GM23338 (cell line): ENCODE measurements at regions not wholly inside any gene's neighbourhood (a gene's known extent, or its start where the extent isn't known, plus 50 kb on each side); places are given as distances from the start of the nearest gene placed in this dataset.

ENCODE experiments used
- ATAC-seq: fragments of 200-7000 bp; cut with Tn5 transposase; 3 replicates; pipeline ENCODE4 v1.9.1; 2020
- DNase-seq: peaks from one replicate; pipeline ENCODE4 v3.0.0-alpha.2; 2015; ENCODE audit warnings: low spot score
- H2AFZ ChIP-seq: fragments of 200-600 bp; sonication (generic); 2 replicates; pipeline ENCODE4 v1.8.0; 2016; ENCODE audit warnings: antibody characterized with exemption, mild to moderate bottlenecking, moderate library complexity
- H3F3A ChIP-seq: fragments of 200-600 bp; sonication (generic); replicated peaks from 2 replicates; pipeline ENCODE4 v1.8.0; 2017; ENCODE audit warnings: antibody characterized with exemption, mixed run types, low read depth
- H3K27ac ChIP-seq: fragments of 200-600 bp; sonication (generic); 2 replicates; pipeline ENCODE4 v1.6.1; 2016; ENCODE audit warnings: low read depth
- H3K27me3 ChIP-seq: fragments of 200-600 bp; sonication (generic); 2 replicates; pipeline ENCODE4 v1.8.0; 2016; ENCODE audit warnings: mild to moderate bottlenecking, mixed run types, moderate library complexity; ENCODE audit not compliant: insufficient read depth
- H3K36me3 ChIP-seq: fragments of 200-600 bp; sonication (generic); 2 replicates; pipeline ENCODE4 v1.8.0; 2016; ENCODE audit warnings: mild to moderate bottlenecking; ENCODE audit not compliant: insufficient read depth
- H3K4me1 ChIP-seq: fragments of 200-600 bp; sonication (generic); 2 replicates; pipeline ENCODE4 v1.8.0; 2016; ENCODE audit warnings: mild to moderate bottlenecking, moderate library complexity; ENCODE audit not compliant: insufficient read depth
- H3K4me2 ChIP-seq: fragments of 200-600 bp; sonication (generic); 2 replicates; pipeline ENCODE4 v1.7.1; 2017; ENCODE audit warnings: mixed run types
- H3K4me3 ChIP-seq: fragments of 200-600 bp; sonication (generic); 2 replicates; pipeline ENCODE4 v1.6.1; 2016; ENCODE audit warnings: mixed run types
- H3K79me2 ChIP-seq: fragments of 200-600 bp; sonication (generic); replicated peaks from 2 replicates; pipeline ENCODE4 v1.8.0; 2017; ENCODE audit warnings: mild to moderate bottlenecking; ENCODE audit not compliant: insufficient read depth
- H3K9me2 ChIP-seq: fragments of 200-600 bp; sonication (generic); 2 replicates; pipeline ENCODE4 v1.8.0; 2017; ENCODE audit not compliant: insufficient read depth
- H4K20me1 ChIP-seq: fragments of 200-600 bp; sonication (generic); replicated peaks from 2 replicates; pipeline ENCODE4 v1.8.0; 2017; ENCODE audit warnings: mild to moderate bottlenecking; ENCODE audit not compliant: insufficient read depth
- H3K27ac Mint-ChIP-seq: 2 replicates; pipeline ENCODE4 v1.8.0; 2020; ENCODE audit warnings: inconsistent platforms, mild to moderate bottlenecking, moderate library complexity, mixed read lengths
- H3K27me3 Mint-ChIP-seq: 3 replicates; pipeline ENCODE4 v1.8.0; 2022; ENCODE audit warnings: low read depth, mild to moderate bottlenecking, moderate library complexity, mixed read lengths, inconsistent platforms; ENCODE audit not compliant: insufficient read depth, poor library complexity
- H3K36me3 Mint-ChIP-seq: 3 replicates; pipeline ENCODE4 v1.8.0; 2021; ENCODE audit warnings: low read depth, mild to moderate bottlenecking, inconsistent platforms, moderate library complexity, mixed read lengths
- H3K4me1 Mint-ChIP-seq: 3 replicates; pipeline ENCODE4 v1.8.0; 2020; ENCODE audit warnings: mild to moderate bottlenecking, inconsistent platforms, mixed read lengths
- H3K4me3 Mint-ChIP-seq: 3 replicates; pipeline ENCODE4 v1.8.0; 2021; ENCODE audit warnings: moderate library complexity, mild to moderate bottlenecking, inconsistent platforms, mixed read lengths
- H3K9me3 Mint-ChIP-seq: 3 replicates; pipeline ENCODE4 v1.8.0; 2020; ENCODE audit warnings: moderate library complexity, mild to moderate bottlenecking, inconsistent platforms, mixed read lengths
- CREB1 ChIP-seq: fragments of 250-450 bp; sonication (Bioruptor Pico); IDR thresholded peaks from 2 replicates; pipeline ENCODE4 v1.5.0; 2020; ENCODE audit warnings: low read depth, mild to moderate bottlenecking, moderate library complexity
- ETS1 ChIP-seq: IDR thresholded peaks from 2 replicates; pipeline ENCODE4 v1.6.1; 2016; ENCODE audit warnings: antibody characterized with exemption
- EZH2 ChIP-seq: fragments of 200-600 bp; sonication (generic); IDR thresholded peaks from one replicate; pipeline ENCODE4 v1.8.0; 2017; ENCODE audit warnings: antibody characterized with exemption, mild to moderate bottlenecking, low read depth; ENCODE audit not compliant: unreplicated experiment
- EZH2phosphoT487 ChIP-seq: fragments of 200-600 bp; sonication (generic); IDR thresholded peaks from one replicate; pipeline ENCODE4 v1.8.1; 2018; ENCODE audit warnings: antibody characterized with exemption; ENCODE audit not compliant: unreplicated experiment
- JUNB ChIP-seq: IDR thresholded peaks from one replicate; pipeline ENCODE4 v1.6.1; 2016; ENCODE audit warnings: antibody characterized with exemption; ENCODE audit not compliant: unreplicated experiment
- NANOG ChIP-seq: IDR thresholded peaks from 2 replicates; pipeline ENCODE4 v1.6.1; 2016; ENCODE audit warnings: antibody characterized with exemption, borderline replicate concordance
- ZNF114 ChIP-seq: fragments of 250-450 bp; sonication (Bioruptor Pico); IDR thresholded peaks from 2 replicates; pipeline ENCODE4 v1.5.0; 2020; ENCODE audit warnings: mild to moderate bottlenecking, moderate library complexity
- ZNF331 ChIP-seq: fragments of 250-450 bp; sonication (Bioruptor Pico); IDR thresholded peaks from 2 replicates; pipeline ENCODE4 v1.5.0; 2020; ENCODE audit warnings: low read depth, mild to moderate bottlenecking, moderate library complexity
- ZNF462 ChIP-seq: fragments of 250-450 bp; sonication (Bioruptor Pico); IDR thresholded peaks from 2 replicates; pipeline ENCODE4 v1.5.0; 2020; ENCODE audit warnings: mild to moderate bottlenecking, moderate library complexity
- TF ChIP-seq, protein P1 (sequence below), 2 experiments: fragments of 200-600 bp in 1 of 2; sonication (generic) in 1 of 2; conservative IDR thresholded peaks; 2 replicates each; pipeline versions ENCODE4 v1.5.1 to v1.6.1; 2016 to 2017; ENCODE audit warnings: antibody characterized with exemption in 2 of 2, low read depth in 2 of 2, mild to moderate bottlenecking in 2 of 2, moderate library complexity in 1 of 2

- DNase-seq: no peak
- Histone ChIP-seq H3K27me3 (no peaks in the 10 kb centered on the region), H3K4me3 (no peak overlapping the region), H3K36me3 (no peaks in the 10 kb centered on the region), H3K9me2 (no peaks in the 10 kb centered on the region), H3K27ac (no peak overlapping the region), H3K4me2 (no peak overlapping the region), H3F3A (no peaks in the 10 kb centered on the region), H2AFZ (no peak overlapping the region), H4K20me1 (no peaks in the 10 kb centered on the region), H3K4me1 (0 out of 2 replicates have a peak, but pooled peaks cover 6% of the 10 kb centered on the region), H3K79me2 (no peaks in the 10 kb centered on the region)
- ATAC-seq: no peak
- Mint-ChIP-seq H3K27me3 (no peaks in the 10 kb centered on the region), H3K4me3 (no peak overlapping the region), H3K27ac (no peak overlapping the region), H3K4me1 (peaks cover 16% of the 10 kb centered on the region; the same call in 2 of the 3 replicates), H3K36me3 (no peaks in the 10 kb centered on the region), H3K9me3 (no peaks in the 10 kb centered on the region)
- TF ChIP-seq ZNF331 (CRISPR knock-in tag) (no peak), EZH2phosphoT487 (no peak), JUNB (no peak), ZNF114 (CRISPR knock-in tag) (no peak), CREB1 (CRISPR knock-in tag) (no peak), NANOG (no peak), ETS1 (no peak), ZNF462 (CRISPR knock-in tag) (no peak), EZH2 (no peak)
- TF ChIP-seq, protein P1, sequence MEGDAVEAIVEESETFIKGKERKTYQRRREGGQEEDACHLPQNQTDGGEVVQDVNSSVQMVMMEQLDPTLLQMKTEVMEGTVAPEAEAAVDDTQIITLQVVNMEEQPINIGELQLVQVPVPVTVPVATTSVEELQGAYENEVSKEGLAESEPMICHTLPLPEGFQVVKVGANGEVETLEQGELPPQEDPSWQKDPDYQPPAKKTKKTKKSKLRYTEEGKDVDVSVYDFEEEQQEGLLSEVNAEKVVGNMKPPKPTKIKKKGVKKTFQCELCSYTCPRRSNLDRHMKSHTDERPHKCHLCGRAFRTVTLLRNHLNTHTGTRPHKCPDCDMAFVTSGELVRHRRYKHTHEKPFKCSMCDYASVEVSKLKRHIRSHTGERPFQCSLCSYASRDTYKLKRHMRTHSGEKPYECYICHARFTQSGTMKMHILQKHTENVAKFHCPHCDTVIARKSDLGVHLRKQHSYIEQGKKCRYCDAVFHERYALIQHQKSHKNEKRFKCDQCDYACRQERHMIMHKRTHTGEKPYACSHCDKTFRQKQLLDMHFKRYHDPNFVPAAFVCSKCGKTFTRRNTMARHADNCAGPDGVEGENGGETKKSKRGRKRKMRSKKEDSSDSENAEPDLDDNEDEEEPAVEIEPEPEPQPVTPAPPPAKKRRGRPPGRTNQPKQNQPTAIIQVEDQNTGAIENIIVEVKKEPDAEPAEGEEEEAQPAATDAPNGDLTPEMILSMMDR (conservative IDR thresholded peaks at IDR 0.05; ENCODE audit: low read depth in 2 of 2): no peak
Measured at GRCh38 chr9:20030221-20030620, 241.4 kb upstream of the SLC24A2 start.
